A549 (cell line): ENCODE measurements at regions not wholly inside any gene's neighbourhood (a gene's known extent, or its start where the extent isn't known, plus 50 kb on each side); places are given as distances from the start of the nearest gene placed in this dataset.

Experiments used
- ATAC-seq, 2 experiments: fragments of 200-7000 bp in 1 of 2; fragments of >200 bp in 1 of 2; cut with Nextera tagmentation in 1 of 2; cut with Tn5 transposase in 1 of 2; 3 replicates each; pipeline versions ENCODE4 v1.8.0 to v1.9.1; 2018 to 2020; ENCODE audit warnings: mild to moderate bottlenecking in 1 of 2, moderate library complexity in 1 of 2
- CTCF ChIA-PET: fragments of 300-600 bp; sonication (Branson Sonifier 250); formaldehyde crosslinking; extraction: SDS; loops from one replicate; lab custom pipeline; 2021; ENCODE audit warnings: antibody characterized with exemption, inconsistent platforms; lab: Yijun Ruan, JAX
- POLR2A ChIA-PET: fragments of 350-600 bp; formaldehyde crosslinking; extraction: SDS; loops from one replicate; lab custom pipeline; 2021; ENCODE audit warnings: antibody characterized with exemption, inconsistent platforms; lab: Yijun Ruan, JAX
- DNase-seq, 2 experiments: peaks; one replicate each; pipeline versions ENCODE4 v3.0.0 to v3.0.0-alpha.2; 2011 to 2016; ENCODE audit warnings: low read depth in 1 of 2, low spot score in 1 of 2
- FAIRE-seq: peaks from 2 replicates; lab custom pipeline; 2011; peaks lifted over from hg19 to GRCh38; lab: Jason Lieb, UNC
- H3K27ac ChIP-seq, 2 experiments: fragments of >200 bp; sonication (Bioruptor Twin); formaldehyde crosslinking; 3 replicates each; pipeline ENCODE4 v1.5.1; 2016 to 2017
- H3K4me1 ChIP-seq: fragments of >200 bp; sonication (Bioruptor Twin); formaldehyde crosslinking; 3 replicates; pipeline ENCODE4 v1.6.1; 2016
- H3K4me2 ChIP-seq: fragments of >200 bp; sonication (Bioruptor Twin); formaldehyde crosslinking; 3 replicates; pipeline ENCODE4 v1.6.1; 2016
- H3K4me3 ChIP-seq: fragments of >200 bp; sonication (Bioruptor Twin); formaldehyde crosslinking; 3 replicates; pipeline ENCODE4 v1.5.1; 2016
- H3K9me3 ChIP-seq: fragments of >200 bp; sonication (Bioruptor Twin); formaldehyde crosslinking; 3 replicates; pipeline ENCODE4 v1.6.1; 2016
- BHLHE40 ChIP-seq: IDR thresholded peaks from 2 replicates; pipeline ENCODE4 v1.6.1; 2012; ENCODE audit warnings: low read depth, low read length, inconsistent platforms
- CBX2 ChIP-seq: fragments of 200-600 bp; sonication (generic); IDR thresholded peaks from 2 replicates; pipeline ENCODE4 v1.6.1; 2016; ENCODE audit warnings: low read depth, mild to moderate bottlenecking, borderline replicate concordance
- CHD2 ChIP-seq: fragments of 150-350 bp; IDR thresholded peaks from 2 replicates; pipeline ENCODE4 v1.6.1; 2014; ENCODE audit warnings: low read length; ENCODE audit not compliant: partially characterized antibody
- EP300 ChIP-seq, 2 experiments: fragments of >200 bp; sonication (Bioruptor Twin); formaldehyde crosslinking; IDR thresholded peaks; 2 replicates in 1 of 2; 3 replicates in 1 of 2; pipeline ENCODE4 v1.6.1; 2016 to 2017
- ESRRA ChIP-seq: fragments of 150-350 bp; IDR thresholded peaks from 2 replicates; pipeline ENCODE4 v1.6.1; 2014; ENCODE audit warnings: mild to moderate bottlenecking, low read length, borderline replicate concordance
- FOSB ChIP-seq: fragments of 250-450 bp; sonication (Bioruptor Pico); IDR thresholded peaks from 2 replicates; pipeline ENCODE4 v1.5.0; 2020; ENCODE audit warnings: mild to moderate bottlenecking, moderate library complexity
- GATA3 ChIP-seq: IDR thresholded peaks from 2 replicates; pipeline ENCODE4 v1.6.1; 2012; ENCODE audit warnings: borderline replicate concordance
- HOXA7 ChIP-seq: fragments of 250-450 bp; sonication (Bioruptor Pico); IDR thresholded peaks from 2 replicates; pipeline ENCODE4 v1.5.0; 2020; ENCODE audit warnings: mild to moderate bottlenecking, moderate library complexity
- NFE2L2 ChIP-seq: fragments of 150-350 bp; conservative IDR thresholded peaks from 2 replicates; pipeline ENCODE4 v1.6.1; 2014; ENCODE audit warnings: low read length
- NPAS2 ChIP-seq: fragments of 250-450 bp; sonication (Bioruptor Pico); IDR thresholded peaks from 2 replicates; pipeline ENCODE4 v1.8.0; 2022; ENCODE audit warnings: mild to moderate bottlenecking, moderate library complexity, borderline replicate concordance
- POLR2A ChIP-seq: IDR thresholded peaks from 2 replicates; pipeline ENCODE4 v1.6.1; 2012; ENCODE audit warnings: mild to moderate bottlenecking, low read length
- POLR2AphosphoS2 ChIP-seq: conservative IDR thresholded peaks from 2 replicates; pipeline ENCODE4 v1.6.1; 2012; ENCODE audit warnings: low read length, improper control_type of control experiment, inconsistent platforms
- RAD21 ChIP-seq, 2 experiments: fragments of >200 bp in 1 of 2; sonication (Bioruptor Twin) in 1 of 2; formaldehyde crosslinking in 1 of 2; IDR thresholded peaks in 1 of 2; conservative IDR thresholded peaks in 1 of 2; 2 replicates in 1 of 2; 3 replicates in 1 of 2; pipeline ENCODE4 v1.6.1; 2012 to 2018; ENCODE audit warnings: inconsistent platforms in 1 of 2
- RFX5 ChIP-seq: fragments of 450-650 bp; IDR thresholded peaks from 2 replicates; pipeline ENCODE4 v1.7.1; 2014; ENCODE audit warnings: antibody characterized with exemption, mild to moderate bottlenecking, moderate library complexity
- RNF2 ChIP-seq: fragments of 200-600 bp; sonication (generic); IDR thresholded peaks from 2 replicates; pipeline ENCODE4 v1.6.1; 2016; ENCODE audit warnings: low read depth, mild to moderate bottlenecking, antibody characterized with exemption, moderate library complexity, borderline replicate concordance
- TFCP2L1 ChIP-seq: fragments of 250-450 bp; sonication (Bioruptor Pico); IDR thresholded peaks from 2 replicates; pipeline ENCODE4 v1.5.0; 2021; ENCODE audit warnings: mild to moderate bottlenecking
- TP53 ChIP-seq: fragments of 250-450 bp; sonication (Bioruptor Pico); IDR thresholded peaks from 2 replicates; pipeline ENCODE4 v1.5.0; 2021; ENCODE audit warnings: mild to moderate bottlenecking, moderate library complexity
- WGBS: methylation state at CpG from one replicate; pipeline ENCODE4 v1.1.6; 2017; ENCODE audit errors: missing lambda C conversion rate; 5-methylcytosine and 5-hydroxymethylcytosine counted together
- TF ChIP-seq, protein P1 (sequence below): fragments of 450-650 bp; IDR thresholded peaks from 2 replicates; pipeline ENCODE4 v1.6.1; 2014; ENCODE audit warnings: antibody characterized with exemption
- TF ChIP-seq, protein P2 (sequence below): IDR thresholded peaks from 2 replicates; pipeline ENCODE4 v1.6.1; 2012
- TF ChIP-seq, protein P3 (sequence below): fragments of >200 bp; sonication (Bioruptor Twin); formaldehyde crosslinking; IDR thresholded peaks from 3 replicates; pipeline ENCODE4 v1.5.1; 2016
- TF ChIP-seq, protein P4 (sequence below): fragments of 200-600 bp; sonication (generic); IDR thresholded peaks from 2 replicates; pipeline ENCODE4 v1.6.1; 2016; ENCODE audit warnings: antibody characterized with exemption, mild to moderate bottlenecking, moderate library complexity

GRCh38 chr5:53330491-53330890 lies 149.9 kb upstream of the FST start:
- peaks cover 16% of the 10 kb centered on the region; the same call in 1 of the 3 replicates for H3K4me1 ChIP-seq
- no peak for DNase-seq
- H3K4me3 ChIP-seq: no peak overlapping the region
- no peak overlapping the region for H3K27ac ChIP-seq
- no peak for FAIRE-seq
- TF ChIP-seq POLR2AphosphoS2: no peak
- no peak overlapping the region for H3K4me2 ChIP-seq
- H3K9me3 ChIP-seq: no peaks in the 10 kb centered on the region
- 75% methylated on average over 2 of the region's 2 CpGs for WGBS
- ChIA-PET CTCF (no interaction called here), POLR2A (no interaction called here)
- ATAC-seq: no peak

DNA sequence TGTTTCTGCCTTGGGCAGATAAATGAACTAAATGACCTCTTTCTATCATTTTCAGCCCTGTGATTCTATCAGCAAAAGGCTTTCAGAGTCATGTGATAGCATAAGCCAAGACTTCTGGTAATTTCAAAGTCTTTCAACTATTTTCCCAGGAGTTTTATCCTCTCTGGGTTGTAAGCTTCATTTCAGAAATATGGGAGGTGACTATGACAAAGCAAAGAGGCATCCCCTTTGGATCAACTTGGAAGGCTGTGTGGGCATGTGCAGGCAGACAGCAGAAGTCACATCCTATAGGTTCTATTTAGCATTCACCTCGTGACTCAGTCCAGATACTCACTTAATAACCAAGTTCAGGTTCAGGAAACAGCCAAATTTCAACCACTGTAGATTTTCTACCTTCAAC lies 149.0 kb upstream of the FST start:
- TF ChIP-seq, protein P1, sequence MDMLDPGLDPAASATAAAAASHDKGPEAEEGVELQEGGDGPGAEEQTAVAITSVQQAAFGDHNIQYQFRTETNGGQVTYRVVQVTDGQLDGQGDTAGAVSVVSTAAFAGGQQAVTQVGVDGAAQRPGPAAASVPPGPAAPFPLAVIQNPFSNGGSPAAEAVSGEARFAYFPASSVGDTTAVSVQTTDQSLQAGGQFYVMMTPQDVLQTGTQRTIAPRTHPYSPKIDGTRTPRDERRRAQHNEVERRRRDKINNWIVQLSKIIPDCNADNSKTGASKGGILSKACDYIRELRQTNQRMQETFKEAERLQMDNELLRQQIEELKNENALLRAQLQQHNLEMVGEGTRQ: no peak
- TF ChIP-seq RFX5 (no peak), ESRRA (no peak), RAD21 (conservative IDR thresholded peaks at IDR 0.05 in 1 of 2, IDR thresholded peaks at IDR 0.05 in 1 of 2) (no peak), TP53 (no peak), RNF2 (no peak), CBX2 (no peak), POLR2A (no peak), CHD2 (no peak), FOSB (no peak), HOXA7 (CRISPR knock-in tag) (no peak), NFE2L2 (no peak), NPAS2 (CRISPR knock-in tag) (no peak), EP300 (IDR thresholded peaks at IDR 0.05) (no peak)
- TF ChIP-seq, protein P2, sequence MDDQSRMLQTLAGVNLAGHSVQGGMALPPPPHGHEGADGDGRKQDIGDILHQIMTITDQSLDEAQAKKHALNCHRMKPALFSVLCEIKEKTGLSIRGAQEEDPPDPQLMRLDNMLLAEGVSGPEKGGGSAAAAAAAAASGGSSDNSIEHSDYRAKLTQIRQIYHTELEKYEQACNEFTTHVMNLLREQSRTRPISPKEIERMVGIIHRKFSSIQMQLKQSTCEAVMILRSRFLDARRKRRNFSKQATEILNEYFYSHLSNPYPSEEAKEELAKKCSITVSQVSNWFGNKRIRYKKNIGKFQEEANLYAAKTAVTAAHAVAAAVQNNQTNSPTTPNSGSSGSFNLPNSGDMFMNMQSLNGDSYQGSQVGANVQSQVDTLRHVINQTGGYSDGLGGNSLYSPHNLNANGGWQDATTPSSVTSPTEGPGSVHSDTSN: no peak
- TF ChIP-seq, all 56 proteins: peak for 0
- ChIA-PET CTCF (no interaction called here), POLR2A (no interaction called here)
- peak overlapping the region in 1 of 2 experiments; percentile 18; a peak in 1 of 6 replicates for H3K27ac ChIP-seq
- no peaks in the 10 kb centered on the region for H3K9me3 ChIP-seq
- DNase-seq (peak in 1 of 2 experiments; percentile 16), ATAC-seq (no peak), FAIRE-seq (no peak)
- peaks cover 16% of the 10 kb centered on the region; the same call in 1 of the 3 replicates for H3K4me1 ChIP-seq
- H3K4me2 ChIP-seq: 0 out of 3 replicates have a peak overlapping the region, but pooled peaks have one; percentile 14
- no peak overlapping the region for H3K4me3 ChIP-seq
- WGBS: 36% methylated on average over 1 of the region's 1 CpG

DNA sequence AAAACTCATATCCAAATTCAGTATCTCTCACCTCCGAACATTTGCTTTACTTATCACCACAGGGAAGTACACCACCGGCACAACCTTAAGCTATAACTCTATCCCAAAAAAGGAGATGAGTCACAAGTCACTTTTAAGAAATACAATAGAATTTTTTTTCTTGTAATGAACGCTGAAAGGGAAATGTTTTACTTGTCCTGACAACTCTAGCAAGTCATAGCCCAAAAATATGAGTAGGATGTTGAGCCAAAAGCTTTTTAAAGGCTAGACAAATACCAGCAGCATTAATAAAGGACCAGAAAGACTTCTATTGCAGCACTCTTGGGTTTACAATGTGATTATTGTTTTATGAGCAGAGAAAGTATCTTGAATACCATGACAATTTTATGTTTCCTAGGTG lies 147.3 kb upstream of the FST start:
- ATAC-seq: no peak
- WGBS: 44% methylated on average over 3 of the region's 3 CpGs
- DNase-seq: no peak
- FAIRE-seq: no peak
- POLR2A ChIA-PET: no interaction called here
- CTCF ChIA-PET: no interaction called here
- Histone ChIP-seq H3K27ac (no peak overlapping the region), H3K4me2 (no peak overlapping the region), H3K4me1 (peaks cover 16% of the 10 kb centered on the region; the same call in 1 of the 3 replicates)
- TF ChIP-seq, protein P3, sequence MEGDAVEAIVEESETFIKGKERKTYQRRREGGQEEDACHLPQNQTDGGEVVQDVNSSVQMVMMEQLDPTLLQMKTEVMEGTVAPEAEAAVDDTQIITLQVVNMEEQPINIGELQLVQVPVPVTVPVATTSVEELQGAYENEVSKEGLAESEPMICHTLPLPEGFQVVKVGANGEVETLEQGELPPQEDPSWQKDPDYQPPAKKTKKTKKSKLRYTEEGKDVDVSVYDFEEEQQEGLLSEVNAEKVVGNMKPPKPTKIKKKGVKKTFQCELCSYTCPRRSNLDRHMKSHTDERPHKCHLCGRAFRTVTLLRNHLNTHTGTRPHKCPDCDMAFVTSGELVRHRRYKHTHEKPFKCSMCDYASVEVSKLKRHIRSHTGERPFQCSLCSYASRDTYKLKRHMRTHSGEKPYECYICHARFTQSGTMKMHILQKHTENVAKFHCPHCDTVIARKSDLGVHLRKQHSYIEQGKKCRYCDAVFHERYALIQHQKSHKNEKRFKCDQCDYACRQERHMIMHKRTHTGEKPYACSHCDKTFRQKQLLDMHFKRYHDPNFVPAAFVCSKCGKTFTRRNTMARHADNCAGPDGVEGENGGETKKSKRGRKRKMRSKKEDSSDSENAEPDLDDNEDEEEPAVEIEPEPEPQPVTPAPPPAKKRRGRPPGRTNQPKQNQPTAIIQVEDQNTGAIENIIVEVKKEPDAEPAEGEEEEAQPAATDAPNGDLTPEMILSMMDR: no peak
- no peak for TF ChIP-seq TFCP2L1 (CRISPR knock-in tag)
- TF ChIP-seq, protein P4, sequence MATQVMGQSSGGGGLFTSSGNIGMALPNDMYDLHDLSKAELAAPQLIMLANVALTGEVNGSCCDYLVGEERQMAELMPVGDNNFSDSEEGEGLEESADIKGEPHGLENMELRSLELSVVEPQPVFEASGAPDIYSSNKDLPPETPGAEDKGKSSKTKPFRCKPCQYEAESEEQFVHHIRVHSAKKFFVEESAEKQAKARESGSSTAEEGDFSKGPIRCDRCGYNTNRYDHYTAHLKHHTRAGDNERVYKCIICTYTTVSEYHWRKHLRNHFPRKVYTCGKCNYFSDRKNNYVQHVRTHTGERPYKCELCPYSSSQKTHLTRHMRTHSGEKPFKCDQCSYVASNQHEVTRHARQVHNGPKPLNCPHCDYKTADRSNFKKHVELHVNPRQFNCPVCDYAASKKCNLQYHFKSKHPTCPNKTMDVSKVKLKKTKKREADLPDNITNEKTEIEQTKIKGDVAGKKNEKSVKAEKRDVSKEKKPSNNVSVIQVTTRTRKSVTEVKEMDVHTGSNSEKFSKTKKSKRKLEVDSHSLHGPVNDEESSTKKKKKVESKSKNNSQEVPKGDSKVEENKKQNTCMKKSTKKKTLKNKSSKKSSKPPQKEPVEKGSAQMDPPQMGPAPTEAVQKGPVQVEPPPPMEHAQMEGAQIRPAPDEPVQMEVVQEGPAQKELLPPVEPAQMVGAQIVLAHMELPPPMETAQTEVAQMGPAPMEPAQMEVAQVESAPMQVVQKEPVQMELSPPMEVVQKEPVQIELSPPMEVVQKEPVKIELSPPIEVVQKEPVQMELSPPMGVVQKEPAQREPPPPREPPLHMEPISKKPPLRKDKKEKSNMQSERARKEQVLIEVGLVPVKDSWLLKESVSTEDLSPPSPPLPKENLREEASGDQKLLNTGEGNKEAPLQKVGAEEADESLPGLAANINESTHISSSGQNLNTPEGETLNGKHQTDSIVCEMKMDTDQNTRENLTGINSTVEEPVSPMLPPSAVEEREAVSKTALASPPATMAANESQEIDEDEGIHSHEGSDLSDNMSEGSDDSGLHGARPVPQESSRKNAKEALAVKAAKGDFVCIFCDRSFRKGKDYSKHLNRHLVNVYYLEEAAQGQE: no peak
- no peak for TF ChIP-seq GATA3
- no peak for TF ChIP-seq BHLHE40
- no peak for TF ChIP-seq POLR2A
- TF ChIP-seq, all 56 proteins: peak for 0
- no peaks in the 10 kb centered on the region for H3K9me3 ChIP-seq
- H3K4me3 ChIP-seq: no peak overlapping the region
